Mesodermal cell (in vitro differentiated cells): ENCODE measurements at regions not wholly inside any gene's neighbourhood (a gene's known extent, or its start where the extent isn't known, plus 50 kb on each side); places are given as distances from the start of the nearest gene placed in this dataset.

Experiments
- H3K27ac ChIP-seq: 2 replicates; pipeline ENCODE4 v1.7.0; 2013; ENCODE audit warnings: mild to moderate bottlenecking, low read depth, low read length, moderate library complexity; ENCODE audit not compliant: severe bottlenecking
- H3K36me3 ChIP-seq: 2 replicates; pipeline ENCODE4 v1.7.1; 2013; ENCODE audit warnings: mild to moderate bottlenecking, low read length, moderate library complexity; ENCODE audit not compliant: control insufficient read depth, insufficient read depth
- H3K4me1 ChIP-seq: one replicate; pipeline ENCODE4 v1.7.1; 2013; ENCODE audit warnings: mild to moderate bottlenecking, low read length; ENCODE audit not compliant: insufficient read depth, control insufficient read depth, poor library complexity, severe bottlenecking
- H3K4me3 ChIP-seq: 2 replicates; pipeline ENCODE4 v1.7.0; 2013; ENCODE audit warnings: low read length, control low read depth, mild to moderate bottlenecking; ENCODE audit not compliant: insufficient read depth, poor library complexity, severe bottlenecking; ENCODE audit errors: extremely low read depth
- H3K9me3 ChIP-seq: 2 replicates; pipeline ENCODE4 v1.7.1; 2013; ENCODE audit warnings: mild to moderate bottlenecking, low read length, moderate library complexity; ENCODE audit not compliant: control insufficient read depth
- WGBS, 2 experiments: methylation state at CpG; one replicate each; pipeline ENCODE4 v1.1.5; 2013; ENCODE audit warnings: missing lambda C conversion rate in 2 of 2; ENCODE audit not compliant: insufficient coverage in 2 of 2; 5-methylcytosine and 5-hydroxymethylcytosine counted together

DNA sequence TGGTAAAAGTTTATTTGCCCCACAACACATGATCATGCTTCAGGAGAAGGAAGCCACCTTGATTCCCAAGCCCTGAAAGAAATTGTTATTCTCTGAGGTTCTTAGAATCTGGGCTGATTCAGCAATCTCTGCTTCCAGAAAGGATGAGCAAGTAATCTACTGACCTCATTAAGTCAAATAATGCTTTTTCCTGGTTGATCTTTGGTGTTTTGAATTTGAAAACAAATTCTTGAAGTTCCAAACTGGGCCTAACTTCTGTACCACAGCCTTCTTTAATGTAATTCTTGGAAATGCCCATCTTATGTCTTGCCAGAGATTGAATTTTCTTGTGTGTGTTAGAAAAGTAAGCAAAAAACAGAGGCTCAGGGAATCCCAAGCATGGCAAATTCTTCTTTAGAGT is 319.2 kb upstream of the DDHD1 start:
- H3K9me3 ChIP-seq, result no peaks in the 10 kb centered on the region
- no peaks in the 10 kb centered on the region for H3K36me3 ChIP-seq
- peaks cover 3% of the 10 kb centered on the region for H3K4me1 ChIP-seq
- H3K4me3 ChIP-seq, result no peak overlapping the region
- no peak overlapping the region for H3K27ac ChIP-seq

DNA sequence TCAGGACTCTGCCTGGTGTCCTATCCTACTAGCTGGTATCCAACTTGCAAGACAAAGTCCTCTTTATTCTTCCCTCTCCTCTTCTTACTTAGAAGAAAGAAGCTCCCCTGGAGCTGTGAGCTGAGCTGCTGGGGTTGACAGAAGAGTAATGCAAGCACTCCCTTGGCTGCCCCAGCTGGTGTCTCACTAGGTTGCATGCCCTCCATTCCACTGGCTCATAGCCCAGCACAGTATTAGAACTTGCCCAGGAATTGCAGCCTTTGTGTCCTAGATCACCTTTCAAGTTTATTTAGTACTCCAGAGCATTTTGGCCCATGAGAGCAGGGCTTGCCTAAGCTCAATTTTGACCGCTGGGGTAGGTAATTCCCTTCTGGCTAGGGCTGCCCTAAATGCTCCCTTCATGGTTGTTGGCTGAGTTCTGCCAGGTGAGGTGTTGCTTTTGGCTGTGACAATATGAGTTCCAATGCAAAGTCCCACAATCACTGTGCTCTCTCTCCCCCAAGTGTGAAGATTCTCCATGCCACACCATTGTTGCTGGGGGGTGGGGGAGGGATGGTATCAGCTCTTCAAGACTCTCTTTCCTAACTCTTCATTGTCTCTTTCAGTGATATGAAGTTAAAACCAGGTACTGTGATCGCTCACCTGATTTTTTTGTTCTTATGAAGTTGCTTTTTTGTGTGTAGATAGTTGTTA is 317.4 kb upstream of the DDHD1 start:
- Histone ChIP-seq H3K9me3 (no peaks in the 10 kb centered on the region), H3K4me1 (peaks cover 3% of the 10 kb centered on the region), H3K27ac (no peak overlapping the region), H3K36me3 (no peaks in the 10 kb centered on the region), H3K4me3 (no peak overlapping the region)
- WGBS, 2 experiments, result 33% methylated on average over 1 of the region's 2 CpGs; no CpG with 5 or more reads in 1 of the 2 experiments

DNA sequence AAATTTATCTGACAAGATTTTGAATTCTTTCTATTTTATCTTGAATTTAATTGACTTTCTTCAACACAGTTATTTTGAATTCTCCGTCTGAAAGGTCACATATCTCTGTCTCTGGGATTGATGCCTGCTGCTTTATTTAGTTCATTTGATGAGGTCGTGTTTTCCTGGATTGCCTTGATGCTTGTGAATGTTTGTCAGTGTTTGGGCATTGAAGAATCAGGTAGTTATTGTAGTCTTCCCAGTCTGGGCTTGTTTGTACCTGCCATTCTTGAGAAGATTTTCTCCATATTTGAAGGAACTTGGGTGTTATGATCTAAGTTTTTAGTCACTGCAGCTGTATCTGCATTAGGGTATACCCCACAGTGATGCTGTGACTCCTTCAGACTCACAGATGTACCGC is 315.8 kb upstream of the DDHD1 start:
- H3K9me3 ChIP-seq, result no peaks in the 10 kb centered on the region
- H3K4me3 ChIP-seq, result no peak overlapping the region
- H3K36me3 ChIP-seq, result no peaks in the 10 kb centered on the region
- WGBS, 2 experiments, result 60 to 90% methylated on average over 1 to 2 of the region's 3 CpGs
- H3K4me1 ChIP-seq, result peaks cover 3% of the 10 kb centered on the region
- no peak overlapping the region for H3K27ac ChIP-seq

- H3K36me3 ChIP-seq, result no peaks in the 10 kb centered on the region
- 86% methylated on average over 1 of the region's 2 CpGs; no CpG with 5 or more reads in 1 of the 2 experiments for WGBS, 2 experiments
- no peak overlapping the region for H3K27ac ChIP-seq
- H3K9me3 ChIP-seq, result no peaks in the 10 kb centered on the region
- H3K4me1 ChIP-seq, result peaks cover 14% of the 10 kb centered on the region
- H3K4me3 ChIP-seq, result no peak overlapping the region
Observed at GRCh38 chr14:53464376-53464775, 311.3 kb upstream of the DDHD1 start.

DNA sequence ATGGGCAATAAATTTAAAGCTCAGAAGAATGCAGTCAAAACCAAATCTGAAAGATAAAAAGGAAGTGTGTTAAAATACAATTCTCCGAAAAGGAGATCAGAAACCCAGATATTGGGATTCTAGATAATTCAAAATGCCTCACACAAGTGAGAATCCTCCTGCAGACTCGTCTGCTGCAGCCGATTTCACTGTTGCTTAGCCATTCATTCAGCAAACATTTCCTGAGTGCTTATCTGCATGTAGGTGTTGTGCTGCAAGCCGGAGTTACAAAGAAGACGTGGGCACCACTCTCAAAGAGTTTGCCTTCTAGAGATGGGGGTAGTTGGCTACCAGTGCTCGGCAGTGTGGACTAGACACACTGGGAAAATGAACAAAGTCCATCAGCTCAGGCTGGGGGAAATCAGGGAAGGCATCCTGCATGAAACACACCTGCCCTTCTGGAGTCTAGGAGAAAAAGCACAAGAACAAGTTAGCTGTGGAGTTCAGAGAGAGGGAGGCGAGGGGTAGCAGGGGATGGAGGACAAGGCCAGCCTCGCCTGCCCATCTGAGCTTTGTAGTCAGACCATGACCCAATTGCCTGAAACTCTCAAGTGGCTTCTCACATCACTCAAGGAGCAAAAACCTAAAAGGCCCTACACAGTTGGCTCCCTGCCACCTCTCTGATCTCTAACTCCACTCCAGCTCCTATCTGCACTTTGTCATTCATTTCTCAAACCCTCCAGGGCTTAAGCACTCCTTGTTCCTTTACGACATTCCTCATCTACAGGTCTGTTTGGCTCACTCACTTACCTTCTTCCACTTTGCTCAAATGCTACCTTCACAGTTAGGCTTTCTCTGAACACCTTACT is 310.0 kb upstream of the DDHD1 start:
- peak overlapping the region; percentile 19 for H3K27ac ChIP-seq
- H3K4me1 ChIP-seq, result peaks cover 16% of the 10 kb centered on the region
- H3K4me3 ChIP-seq, result no peak overlapping the region
- no peaks in the 10 kb centered on the region for H3K36me3 ChIP-seq
- 76 to 87% methylated on average over 5 to 7 of the region's 9 CpGs for WGBS, 2 experiments
- no peaks in the 10 kb centered on the region for H3K9me3 ChIP-seq

DNA sequence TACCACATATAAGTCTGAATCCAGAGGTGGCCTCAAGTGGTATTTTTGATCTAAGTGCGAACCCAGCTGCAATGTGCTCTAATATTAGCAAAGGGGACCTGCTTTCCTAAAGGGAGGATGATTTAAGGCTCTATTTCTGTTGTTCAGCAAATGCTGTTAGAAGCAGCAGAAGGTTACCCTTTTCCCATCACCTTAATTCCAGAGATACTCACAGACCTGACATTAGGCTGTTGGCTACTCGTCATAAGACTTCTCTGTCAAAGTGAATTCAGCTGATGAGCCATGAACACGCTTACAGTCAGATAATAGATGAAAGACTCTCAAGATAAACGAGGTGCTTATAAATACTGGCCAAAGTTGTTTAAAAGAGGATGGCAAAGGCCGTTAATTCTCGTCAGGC is 308.7 kb upstream of the DDHD1 start:
- no peaks in the 10 kb centered on the region for H3K9me3 ChIP-seq
- WGBS, 2 experiments, result 71 to 88% methylated on average over 5 of the region's 6 CpGs

GRCh38 chr14:53460544-53460943 is 307.4 kb upstream of the DDHD1 start:
- H3K4me3 ChIP-seq, result no peak overlapping the region
- no peaks in the 10 kb centered on the region for H3K36me3 ChIP-seq
- no peaks in the 10 kb centered on the region for H3K9me3 ChIP-seq
- H3K4me1 ChIP-seq, result peaks cover 24% of the 10 kb centered on the region
- no peak overlapping the region for H3K27ac ChIP-seq
- no CpG with 5 or more reads among the region's 1 CpG for WGBS, 2 experiments

More for the DNA sequence above, 308.7 kb upstream of the DDHD1 start:
- Histone ChIP-seq H3K4me3 (no peak overlapping the region), H3K27ac (no peak overlapping the region), H3K36me3 (no peaks in the 10 kb centered on the region), H3K4me1 (peaks cover 24% of the 10 kb centered on the region)

DNA sequence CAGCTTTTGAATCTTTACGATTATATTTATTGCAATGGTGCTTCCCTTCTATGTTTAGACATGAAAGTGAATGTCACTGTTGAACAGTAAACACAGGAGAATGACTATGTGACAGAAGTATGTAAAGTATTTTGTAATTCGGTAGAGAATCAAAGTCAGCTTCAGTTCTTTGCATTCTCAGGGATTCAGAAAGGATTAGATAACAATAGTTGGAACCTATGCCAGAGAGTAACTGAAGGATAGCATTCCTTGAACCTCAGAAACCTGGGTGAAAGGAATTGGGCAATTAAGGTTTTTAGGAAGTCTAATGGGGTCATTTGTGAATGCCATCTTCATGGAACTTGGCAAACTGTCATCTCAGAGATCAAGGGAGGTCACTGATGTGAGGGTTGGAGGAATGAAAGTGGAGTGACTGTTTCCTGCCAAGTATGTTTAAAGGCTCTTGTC is 305.3 kb upstream of the DDHD1 start:
- Histone ChIP-seq H3K4me1 (peaks cover 24% of the 10 kb centered on the region), H3K27ac (peak overlapping the region; percentile 83), H3K4me3 (no peak overlapping the region), H3K36me3 (no peaks in the 10 kb centered on the region), H3K9me3 (no peaks in the 10 kb centered on the region)
- 13 to 49% methylated on average over 1 to 2 of the region's 2 CpGs for WGBS, 2 experiments

GRCh38 chr14:53456931-53457330 is 303.8 kb upstream of the DDHD1 start:
- WGBS, 2 experiments, result no CpG with 5 or more reads among the region's 1 CpG
- Histone ChIP-seq H3K4me1 (peaks cover 12% of the 10 kb centered on the region), H3K36me3 (no peaks in the 10 kb centered on the region), H3K4me3 (no peak overlapping the region), H3K9me3 (no peaks in the 10 kb centered on the region), H3K27ac (no peak overlapping the region)

DNA sequence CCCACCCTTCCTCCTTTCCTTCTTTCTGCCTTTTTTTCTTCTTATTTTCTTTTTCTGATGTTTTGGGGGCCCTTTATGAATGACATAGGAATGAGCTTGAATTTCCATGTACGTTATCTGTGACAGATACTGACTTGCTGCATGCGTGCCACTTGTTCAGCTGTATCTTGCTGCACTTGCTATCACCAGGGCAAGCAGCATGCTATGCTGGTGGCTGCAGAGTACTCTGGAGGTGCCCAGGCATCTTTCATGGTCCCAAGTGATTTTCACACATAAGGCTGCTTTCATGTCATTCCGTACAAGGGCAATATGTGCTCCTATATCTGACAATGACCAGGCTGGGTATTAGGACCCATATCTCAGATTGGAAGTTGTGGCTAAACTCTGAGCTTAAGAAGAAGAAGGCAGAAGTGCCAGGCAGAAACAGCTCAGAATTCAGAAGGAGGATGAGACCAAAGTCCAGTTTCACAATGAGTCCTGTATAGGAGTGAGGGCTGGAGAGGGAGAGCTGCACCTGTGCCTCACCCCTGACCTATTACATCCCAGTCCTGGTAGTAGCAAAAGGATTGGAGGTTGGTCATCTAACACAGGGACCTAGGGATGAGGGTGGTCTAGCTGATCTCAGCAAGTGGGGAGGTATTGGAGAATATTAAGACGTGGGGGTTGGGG is 299.0 kb upstream of the DDHD1 start:
- Histone ChIP-seq H3K36me3 (no peaks in the 10 kb centered on the region), H3K9me3 (no peaks in the 10 kb centered on the region), H3K27ac (no peak overlapping the region), H3K4me1 (peaks cover 10% of the 10 kb centered on the region), H3K4me3 (no peak overlapping the region)
- 93 to 100% methylated on average over 3 to 4 of the region's 4 CpGs for whole genome bisulfite sequencing, 2 experiments
